Activated B cell treated with CpG ODN at 0.5 μM for 24 hours (primary cell): ENCODE measurements at regions not wholly inside any gene's neighbourhood (a gene's known extent, or its start where the extent isn't known, plus 50 kb on each side); places are given as distances from the start of the nearest gene placed in this dataset.

ENCODE experiments used
- ATAC-seq: fragments of 200-7000 bp; cut with Tn5 transposase; one replicate; pipeline ENCODE4 v1.10.0; 2021; ENCODE audit warnings: low read depth, mild to moderate bottlenecking, moderate library complexity
- CTCF ChIA-PET: fragments of 350-600 bp; sonication (Branson Sonifier 250); formaldehyde crosslinking; loops from one replicate; lab custom pipeline; 2021; ENCODE audit warnings: antibody characterized with exemption; lab: Charles Lee
- POLR2A ChIA-PET: fragments of 350-600 bp; sonication (Branson Sonifier 250); formaldehyde crosslinking; loops from one replicate; lab custom pipeline; 2021; ENCODE audit warnings: antibody characterized with exemption; lab: Charles Lee
- DNase-seq: peaks from one replicate; pipeline ENCODE4 v3.0.0; 2022
- H3K27ac Mint-ChIP-seq: one replicate; pipeline ENCODE4 v1.8.0; 2020; ENCODE audit warnings: mixed read lengths
- H3K27me3 Mint-ChIP-seq: one replicate; pipeline ENCODE4 v1.8.0; 2021; ENCODE audit warnings: mixed read lengths
- H3K36me3 Mint-ChIP-seq: one replicate; pipeline ENCODE4 v1.8.0; 2021; ENCODE audit warnings: low read depth, mixed read lengths
- H3K4me1 Mint-ChIP-seq: one replicate; pipeline ENCODE4 v1.8.0; 2021; ENCODE audit warnings: mixed read lengths
- H3K4me3 Mint-ChIP-seq: one replicate; pipeline ENCODE4 v1.8.0; 2020; ENCODE audit warnings: mild to moderate bottlenecking, mixed read lengths
- H3K9me3 Mint-ChIP-seq: one replicate; pipeline ENCODE4 v1.8.0; 2020; ENCODE audit warnings: mixed read lengths
- intact Hi-C: fragments of 100-400 bp; cut with micrococcal nuclease; formaldehyde crosslinking; loops from one replicate; pipeline ENCODE4 v1.15.1; 2024
- TF ChIP-seq, protein P1 (sequence below): fragments of 200-600 bp; IDR thresholded peaks from one replicate; pipeline ENCODE4 v1.8.0; 2022; ENCODE audit warnings: antibody characterized with exemption, mild to moderate bottlenecking

DNA sequence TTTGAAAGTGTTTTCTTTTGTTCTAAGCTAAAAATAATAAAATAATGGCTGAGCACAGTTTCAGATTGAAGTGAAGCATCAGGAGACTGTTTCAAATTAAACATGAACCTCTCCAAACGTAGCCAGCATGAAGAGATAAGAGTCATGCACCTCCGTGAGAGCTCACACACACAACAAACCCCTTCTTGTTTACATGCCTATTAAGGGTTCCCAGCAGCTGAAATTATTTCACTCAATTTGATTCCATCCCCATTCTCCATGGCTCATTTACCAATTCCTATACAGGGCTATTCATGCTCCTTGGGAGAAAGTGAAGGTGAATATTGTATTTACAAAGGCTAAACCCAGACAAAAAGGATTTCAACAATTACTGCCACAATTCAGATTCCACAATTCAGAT lies 954.1 kb upstream of the INTU start:
- ChIA-PET POLR2A (no interaction called here), CTCF (no interaction called here)
- DNase-seq (no peak), ATAC-seq (no peak)
- Mint-ChIP-seq H3K4me3 (no peak overlapping the region), H3K36me3 (no peaks in the 10 kb centered on the region), H3K4me1 (no peaks in the 10 kb centered on the region), H3K27me3 (no peaks in the 10 kb centered on the region), H3K27ac (no peak overlapping the region), H3K9me3 (no peaks in the 10 kb centered on the region)
- TF ChIP-seq, protein P1, sequence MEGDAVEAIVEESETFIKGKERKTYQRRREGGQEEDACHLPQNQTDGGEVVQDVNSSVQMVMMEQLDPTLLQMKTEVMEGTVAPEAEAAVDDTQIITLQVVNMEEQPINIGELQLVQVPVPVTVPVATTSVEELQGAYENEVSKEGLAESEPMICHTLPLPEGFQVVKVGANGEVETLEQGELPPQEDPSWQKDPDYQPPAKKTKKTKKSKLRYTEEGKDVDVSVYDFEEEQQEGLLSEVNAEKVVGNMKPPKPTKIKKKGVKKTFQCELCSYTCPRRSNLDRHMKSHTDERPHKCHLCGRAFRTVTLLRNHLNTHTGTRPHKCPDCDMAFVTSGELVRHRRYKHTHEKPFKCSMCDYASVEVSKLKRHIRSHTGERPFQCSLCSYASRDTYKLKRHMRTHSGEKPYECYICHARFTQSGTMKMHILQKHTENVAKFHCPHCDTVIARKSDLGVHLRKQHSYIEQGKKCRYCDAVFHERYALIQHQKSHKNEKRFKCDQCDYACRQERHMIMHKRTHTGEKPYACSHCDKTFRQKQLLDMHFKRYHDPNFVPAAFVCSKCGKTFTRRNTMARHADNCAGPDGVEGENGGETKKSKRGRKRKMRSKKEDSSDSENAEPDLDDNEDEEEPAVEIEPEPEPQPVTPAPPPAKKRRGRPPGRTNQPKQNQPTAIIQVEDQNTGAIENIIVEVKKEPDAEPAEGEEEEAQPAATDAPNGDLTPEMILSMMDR: no peak
- intact Hi-C loops: no loop called here

DNA sequence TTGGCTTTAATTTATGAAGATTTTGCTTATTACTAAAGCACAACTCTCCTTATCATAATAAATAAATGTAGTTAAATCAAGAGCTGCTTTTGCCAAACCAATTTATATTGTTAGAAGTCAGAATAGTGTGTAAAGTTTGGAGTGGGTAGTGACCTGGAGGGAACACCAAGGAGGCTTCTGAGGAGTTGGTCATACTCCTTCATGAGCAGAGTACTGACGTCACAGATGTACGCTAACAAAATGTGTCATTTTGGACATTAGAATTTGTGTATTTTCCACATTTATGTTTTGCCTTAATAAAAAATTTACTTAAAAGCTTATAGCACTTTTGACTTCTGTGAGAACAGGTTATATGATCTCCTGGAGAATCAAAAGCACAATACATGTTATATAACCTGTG lies 953.5 kb upstream of the INTU start:
- POLR2A ChIA-PET: no interaction called here
- Mint-ChIP-seq H3K27ac (no peak overlapping the region), H3K4me1 (no peaks in the 10 kb centered on the region), H3K27me3 (no peaks in the 10 kb centered on the region), H3K9me3 (peaks cover 2% of the 10 kb centered on the region), H3K36me3 (no peaks in the 10 kb centered on the region), H3K4me3 (no peak overlapping the region)
- CTCF ChIA-PET: no interaction called here
- DNase-seq (no peak), ATAC-seq (no peak)
- intact Hi-C loops: no loop called here
- TF ChIP-seq, protein P1: no peak

DNA sequence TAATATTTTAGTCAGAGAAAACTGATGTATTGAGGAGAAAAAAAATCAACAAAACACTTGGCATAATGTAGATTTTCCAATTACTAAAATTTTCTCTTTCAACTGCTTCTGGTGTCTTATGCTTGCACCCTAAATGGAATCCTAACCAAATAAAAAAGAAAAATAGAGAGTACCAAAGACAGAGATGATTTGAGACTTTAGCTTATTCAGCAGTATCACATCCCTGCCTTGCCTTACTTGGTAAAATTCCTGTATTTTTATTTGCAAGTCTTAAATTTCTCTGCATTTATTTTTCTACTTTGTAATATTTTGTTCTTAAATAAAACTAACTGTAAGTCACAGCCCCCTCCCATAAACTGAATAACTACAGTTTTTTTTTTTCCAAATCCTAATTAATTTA lies 950.5 kb upstream of the INTU start:
- Mint-ChIP-seq H3K4me1 (no peaks in the 10 kb centered on the region), H3K27me3 (no peaks in the 10 kb centered on the region), H3K4me3 (no peak overlapping the region), H3K36me3 (no peaks in the 10 kb centered on the region), H3K27ac (no peak overlapping the region), H3K9me3 (peaks cover 2% of the 10 kb centered on the region)
- TF ChIP-seq, protein P1: no peak
- no peak for DNase-seq
- no peak for ATAC-seq
- CTCF ChIA-PET: no interaction called here
- POLR2A ChIA-PET: no interaction called here
- intact Hi-C loops: no loop called here

DNA sequence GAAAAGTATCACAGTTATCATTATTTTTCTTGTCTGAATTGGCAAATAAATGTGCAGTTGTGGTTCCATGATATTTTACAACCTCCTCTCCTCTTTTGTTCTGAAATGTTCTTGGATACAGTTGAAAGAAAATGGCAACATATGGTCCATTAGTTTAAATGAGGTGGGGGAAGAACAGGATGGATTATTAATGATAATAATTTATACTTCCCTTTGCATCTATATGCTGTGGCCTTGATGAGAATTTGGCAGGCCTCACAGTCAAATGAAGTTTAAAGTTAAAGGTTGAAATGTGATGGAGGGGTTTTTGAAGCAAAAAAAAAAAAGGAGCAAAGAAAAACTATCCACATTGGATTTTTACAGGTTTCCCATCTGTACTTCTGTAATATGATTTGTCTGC lies 946.3 kb upstream of the INTU start:
- H3K4me3 Mint-ChIP-seq: no peak overlapping the region
- H3K9me3 Mint-ChIP-seq: peaks cover 2% of the 10 kb centered on the region
- H3K36me3 Mint-ChIP-seq: no peaks in the 10 kb centered on the region
- intact Hi-C loops: no loop called here
- no peak overlapping the region for H3K27ac Mint-ChIP-seq
- no peaks in the 10 kb centered on the region for H3K27me3 Mint-ChIP-seq
- ChIA-PET CTCF (no interaction called here), POLR2A (no interaction called here)
- ATAC-seq: no peak
- no peaks in the 10 kb centered on the region for H3K4me1 Mint-ChIP-seq
- no peak for DNase-seq
- TF ChIP-seq, protein P1: no peak

DNA sequence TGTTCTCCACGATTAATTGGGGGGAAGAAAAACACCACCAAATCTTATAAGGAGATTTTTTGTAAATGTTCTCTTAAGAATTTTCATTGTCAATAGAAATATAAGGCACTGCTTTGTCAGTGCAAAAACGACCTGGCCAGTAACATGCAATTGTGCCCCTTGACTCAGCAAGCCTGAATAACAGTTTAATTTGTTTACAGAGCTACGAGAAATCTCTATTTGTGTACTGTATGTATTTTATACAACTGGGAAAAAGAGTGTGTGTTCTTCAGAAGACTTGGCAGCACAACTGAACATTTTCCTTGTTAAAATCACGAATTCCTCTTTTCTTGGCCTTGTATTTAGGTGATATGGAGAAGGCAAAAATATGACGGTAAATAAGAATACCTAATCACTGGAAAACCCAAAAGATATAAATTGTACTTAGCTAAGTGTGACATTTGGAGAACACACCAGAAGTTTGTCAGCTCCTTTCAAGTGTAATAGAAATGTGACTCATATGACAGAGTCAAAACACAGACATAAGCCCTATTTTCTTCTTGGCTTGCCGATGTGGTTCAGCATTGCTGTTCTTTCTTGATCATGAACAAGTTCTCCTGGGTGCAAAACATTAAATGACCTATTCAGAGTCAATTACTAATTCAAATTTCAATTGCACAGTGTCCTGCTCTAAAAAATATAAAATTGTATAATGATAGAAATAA lies 945.0 kb upstream of the INTU start:
- ChIA-PET CTCF (no interaction called here), POLR2A (no interaction called here)
- DNase-seq: no peak
- TF ChIP-seq, protein P1: no peak
- intact Hi-C loops: no loop called here
- Mint-ChIP-seq H3K4me1 (no peaks in the 10 kb centered on the region), H3K27me3 (no peaks in the 10 kb centered on the region), H3K4me3 (no peak overlapping the region), H3K27ac (no peak overlapping the region), H3K36me3 (no peaks in the 10 kb centered on the region), H3K9me3 (peaks cover 2% of the 10 kb centered on the region)
- ATAC-seq: no peak
